ENCODE measurements at regions not wholly inside any gene's neighbourhood (a gene's known extent, or its start where the extent isn't known, plus 50 kb on each side); places are given as distances from the start of the nearest gene placed in this dataset.

- TF ChIP-seq POLR2A (IDR thresholded peaks at IDR 0.05): no peak
- TF ChIP-seq, protein P1, sequence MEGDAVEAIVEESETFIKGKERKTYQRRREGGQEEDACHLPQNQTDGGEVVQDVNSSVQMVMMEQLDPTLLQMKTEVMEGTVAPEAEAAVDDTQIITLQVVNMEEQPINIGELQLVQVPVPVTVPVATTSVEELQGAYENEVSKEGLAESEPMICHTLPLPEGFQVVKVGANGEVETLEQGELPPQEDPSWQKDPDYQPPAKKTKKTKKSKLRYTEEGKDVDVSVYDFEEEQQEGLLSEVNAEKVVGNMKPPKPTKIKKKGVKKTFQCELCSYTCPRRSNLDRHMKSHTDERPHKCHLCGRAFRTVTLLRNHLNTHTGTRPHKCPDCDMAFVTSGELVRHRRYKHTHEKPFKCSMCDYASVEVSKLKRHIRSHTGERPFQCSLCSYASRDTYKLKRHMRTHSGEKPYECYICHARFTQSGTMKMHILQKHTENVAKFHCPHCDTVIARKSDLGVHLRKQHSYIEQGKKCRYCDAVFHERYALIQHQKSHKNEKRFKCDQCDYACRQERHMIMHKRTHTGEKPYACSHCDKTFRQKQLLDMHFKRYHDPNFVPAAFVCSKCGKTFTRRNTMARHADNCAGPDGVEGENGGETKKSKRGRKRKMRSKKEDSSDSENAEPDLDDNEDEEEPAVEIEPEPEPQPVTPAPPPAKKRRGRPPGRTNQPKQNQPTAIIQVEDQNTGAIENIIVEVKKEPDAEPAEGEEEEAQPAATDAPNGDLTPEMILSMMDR (IDR thresholded peaks at IDR 0.05 in 4 of 5, conservative IDR thresholded peaks at IDR 0.05 in 1 of 5): no peak
These were observed 1763.7 kb downstream of the EFNA5 start for GRCh38 chr5:105907016-105907415.
